ENCODE measurements at regions not wholly inside any gene's neighbourhood (a gene's known extent, or its start where the extent isn't known, plus 50 kb on each side); places are given as distances from the start of the nearest gene placed in this dataset.

GRCh38 chr12:70052476-70052875 lies 190.8 kb upstream of the CNOT2 start:
- TF ChIP-seq, protein P1, sequence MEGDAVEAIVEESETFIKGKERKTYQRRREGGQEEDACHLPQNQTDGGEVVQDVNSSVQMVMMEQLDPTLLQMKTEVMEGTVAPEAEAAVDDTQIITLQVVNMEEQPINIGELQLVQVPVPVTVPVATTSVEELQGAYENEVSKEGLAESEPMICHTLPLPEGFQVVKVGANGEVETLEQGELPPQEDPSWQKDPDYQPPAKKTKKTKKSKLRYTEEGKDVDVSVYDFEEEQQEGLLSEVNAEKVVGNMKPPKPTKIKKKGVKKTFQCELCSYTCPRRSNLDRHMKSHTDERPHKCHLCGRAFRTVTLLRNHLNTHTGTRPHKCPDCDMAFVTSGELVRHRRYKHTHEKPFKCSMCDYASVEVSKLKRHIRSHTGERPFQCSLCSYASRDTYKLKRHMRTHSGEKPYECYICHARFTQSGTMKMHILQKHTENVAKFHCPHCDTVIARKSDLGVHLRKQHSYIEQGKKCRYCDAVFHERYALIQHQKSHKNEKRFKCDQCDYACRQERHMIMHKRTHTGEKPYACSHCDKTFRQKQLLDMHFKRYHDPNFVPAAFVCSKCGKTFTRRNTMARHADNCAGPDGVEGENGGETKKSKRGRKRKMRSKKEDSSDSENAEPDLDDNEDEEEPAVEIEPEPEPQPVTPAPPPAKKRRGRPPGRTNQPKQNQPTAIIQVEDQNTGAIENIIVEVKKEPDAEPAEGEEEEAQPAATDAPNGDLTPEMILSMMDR (IDR thresholded peaks at IDR 0.05; ENCODE audit: low read depth, low read length) = no peak
- Histone ChIP-seq H3K27ac (ENCODE audit: low read depth, low read length) (no peak overlapping the region), H3K4me3 (ENCODE audit: low read depth, low read length) (no peak overlapping the region), H3K27me3 (ENCODE audit: control insufficient read depth, insufficient read depth, low read length) (no peaks in the 10 kb centered on the region), H3K9me3 (ENCODE audit: control insufficient read depth, insufficient read depth, low read length) (no peaks in the 10 kb centered on the region)
- POLR2A ChIA-PET = no interaction called here
- CTCF ChIA-PET = no interaction called here
- DNase-seq (ENCODE audit: low read depth, low spot score) = no peak

- H3K9me3 ChIP-seq (ENCODE audit: control insufficient read depth, insufficient read depth, low read length) = no peaks in the 10 kb centered on the region
- no peak for DNase-seq (ENCODE audit: low read depth, low spot score)
Measured at GRCh38 chr12:70052931-70053497, 190.2 kb upstream of the CNOT2 start.

DNA sequence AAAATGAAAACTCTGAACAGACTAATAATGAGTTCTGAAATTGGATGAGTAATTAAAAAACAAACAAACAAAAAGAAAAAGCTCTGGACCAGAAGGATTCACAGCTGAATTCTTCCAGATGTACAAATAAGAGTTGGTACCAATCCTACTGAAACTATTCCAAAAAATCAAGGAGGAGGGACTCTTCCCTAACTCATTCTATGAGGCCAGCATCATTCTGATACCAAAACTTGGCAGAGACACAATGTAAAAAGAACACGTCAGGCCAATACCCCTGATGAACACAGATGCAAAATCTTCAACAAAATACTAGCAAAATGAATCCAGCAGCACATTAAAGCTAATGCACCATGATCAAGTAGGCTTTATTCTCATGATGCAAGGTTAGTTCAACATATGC lies 183.9 kb upstream of the CNOT2 start:
- ChIA-PET CTCF (no interaction called here), POLR2A (no interaction called here)
- DNase-seq (ENCODE audit: low read depth, low spot score) = no peak
- H3K9me3 ChIP-seq (ENCODE audit: control insufficient read depth, insufficient read depth, low read length) = no peaks in the 10 kb centered on the region
- H3K4me3 ChIP-seq (ENCODE audit: low read depth, low read length) = no peak overlapping the region
- TF ChIP-seq, protein P1 (IDR thresholded peaks at IDR 0.05; ENCODE audit: low read depth, low read length) = no peak
- no peak overlapping the region for H3K27ac ChIP-seq (ENCODE audit: low read depth, low read length)
- H3K27me3 ChIP-seq (ENCODE audit: control insufficient read depth, insufficient read depth, low read length) = no peaks in the 10 kb centered on the region

More at GRCh38 chr12:70052931-70053497, 190.2 kb upstream of the CNOT2 start:
- TF ChIP-seq, protein P1 (IDR thresholded peaks at IDR 0.05; ENCODE audit: low read depth, low read length) = no peak
- POLR2A ChIA-PET = no interaction called here
- H3K27me3 ChIP-seq (ENCODE audit: control insufficient read depth, insufficient read depth, low read length) = no peaks in the 10 kb centered on the region
- H3K4me3 ChIP-seq (ENCODE audit: low read depth, low read length) = no peak overlapping the region
- CTCF ChIA-PET = no interaction called here
- H3K27ac ChIP-seq (ENCODE audit: low read depth, low read length) = no peak overlapping the region

- CTCF ChIA-PET = no interaction called here
- H3K4me3 ChIP-seq (ENCODE audit: low read depth, low read length) = no peak overlapping the region
- TF ChIP-seq, protein P1 (IDR thresholded peaks at IDR 0.05; ENCODE audit: low read depth, low read length) = no peak
Measured at GRCh38 chr12:70060634-70061033, 182.6 kb upstream of the CNOT2 start.

DNA sequence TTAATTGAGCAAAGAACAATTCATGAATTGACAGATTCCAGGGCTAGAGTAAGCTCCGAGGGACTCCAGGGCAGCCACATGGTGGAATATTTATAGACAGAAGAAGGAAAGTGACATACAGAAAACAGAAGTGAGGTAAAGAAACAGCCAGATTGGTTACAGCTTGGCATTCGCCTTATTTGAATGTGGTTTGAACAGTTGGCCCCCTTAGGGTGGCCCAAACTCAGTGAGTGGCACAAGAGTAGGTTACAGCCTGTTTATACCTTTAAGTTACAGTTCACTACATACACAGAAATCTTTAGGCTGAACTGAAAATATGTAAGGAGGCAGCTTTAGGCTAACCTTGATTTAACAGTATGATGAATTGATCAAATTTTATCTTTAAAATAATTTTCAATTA lies 174.5 kb upstream of the CNOT2 start:
- TF ChIP-seq, protein P1 (IDR thresholded peaks at IDR 0.05; ENCODE audit: low read depth, low read length) = no peak
- ChIA-PET CTCF (interaction anchor here (0.7 kb wide), 1 partner anchor 330 kb away, joined by 3 read pairs; no protein-coding TSS in a partner anchor), POLR2A (no interaction called here)

More at GRCh38 chr12:70060634-70061033, 182.6 kb upstream of the CNOT2 start:
- no peaks in the 10 kb centered on the region for H3K27me3 ChIP-seq (ENCODE audit: control insufficient read depth, insufficient read depth, low read length)
- H3K27ac ChIP-seq (ENCODE audit: low read depth, low read length) = no peak overlapping the region
- DNase-seq (ENCODE audit: low read depth, low spot score) = no peak
- POLR2A ChIA-PET = no interaction called here
- no peaks in the 10 kb centered on the region for H3K9me3 ChIP-seq (ENCODE audit: control insufficient read depth, insufficient read depth, low read length)

More for the DNA sequence above, 174.5 kb upstream of the CNOT2 start:
- no peaks in the 10 kb centered on the region for H3K27me3 ChIP-seq (ENCODE audit: control insufficient read depth, insufficient read depth, low read length)
- no peaks in the 10 kb centered on the region for H3K9me3 ChIP-seq (ENCODE audit: control insufficient read depth, insufficient read depth, low read length)
- DNase-seq (ENCODE audit: low read depth, low spot score) = no peak
- H3K4me3 ChIP-seq (ENCODE audit: low read depth, low read length) = no peak overlapping the region
- H3K27ac ChIP-seq (ENCODE audit: low read depth, low read length) = no peak overlapping the region
